ENCODE measurements at regions not wholly inside any gene's neighbourhood (a gene's known extent, or its start where the extent isn't known, plus 50 kb on each side); places are given as distances from the start of the nearest gene placed in this dataset.

DNA sequence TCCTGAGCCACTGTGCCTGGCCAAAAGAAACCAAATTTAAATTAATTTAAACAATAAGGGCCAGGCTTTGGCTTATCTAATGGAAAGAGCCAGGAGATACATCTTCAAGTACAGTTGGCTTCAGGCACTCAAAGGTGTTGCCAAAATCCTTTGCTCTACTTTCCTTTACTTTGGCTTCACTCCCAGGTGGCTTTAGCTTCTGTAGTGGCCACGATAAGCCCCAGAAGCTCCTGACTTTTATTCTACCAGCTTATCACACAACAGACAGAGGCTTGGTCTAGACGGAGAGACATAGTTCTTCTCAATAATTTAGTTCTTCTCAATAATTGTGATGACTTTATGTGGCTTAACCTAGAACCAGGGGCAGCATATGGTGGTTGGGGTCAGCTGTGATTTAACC lies 211.2 kb upstream of the LNX1 start (continued):
- TF ChIP-seq, protein P1, sequence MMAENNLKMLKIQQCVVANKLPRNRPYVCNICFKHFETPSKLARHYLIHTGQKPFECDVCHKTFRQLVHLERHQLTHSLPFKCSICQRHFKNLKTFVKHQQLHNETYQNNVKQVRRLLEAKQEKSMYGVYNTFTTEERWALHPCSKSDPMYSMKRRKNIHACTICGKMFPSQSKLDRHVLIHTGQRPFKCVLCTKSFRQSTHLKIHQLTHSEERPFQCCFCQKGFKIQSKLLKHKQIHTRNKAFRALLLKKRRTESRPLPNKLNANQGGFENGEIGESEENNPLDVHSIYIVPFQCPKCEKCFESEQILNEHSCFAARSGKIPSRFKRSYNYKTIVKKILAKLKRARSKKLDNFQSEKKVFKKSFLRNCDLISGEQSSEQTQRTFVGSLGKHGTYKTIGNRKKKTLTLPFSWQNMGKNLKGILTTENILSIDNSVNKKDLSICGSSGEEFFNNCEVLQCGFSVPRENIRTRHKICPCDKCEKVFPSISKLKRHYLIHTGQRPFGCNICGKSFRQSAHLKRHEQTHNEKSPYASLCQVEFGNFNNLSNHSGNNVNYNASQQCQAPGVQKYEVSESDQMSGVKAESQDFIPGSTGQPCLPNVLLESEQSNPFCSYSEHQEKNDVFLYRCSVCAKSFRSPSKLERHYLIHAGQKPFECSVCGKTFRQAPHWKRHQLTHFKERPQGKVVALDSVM (CRISPR knock-in tag; IDR thresholded peaks at IDR 0.05), result no peak
- TF ChIP-seq, protein P2, sequence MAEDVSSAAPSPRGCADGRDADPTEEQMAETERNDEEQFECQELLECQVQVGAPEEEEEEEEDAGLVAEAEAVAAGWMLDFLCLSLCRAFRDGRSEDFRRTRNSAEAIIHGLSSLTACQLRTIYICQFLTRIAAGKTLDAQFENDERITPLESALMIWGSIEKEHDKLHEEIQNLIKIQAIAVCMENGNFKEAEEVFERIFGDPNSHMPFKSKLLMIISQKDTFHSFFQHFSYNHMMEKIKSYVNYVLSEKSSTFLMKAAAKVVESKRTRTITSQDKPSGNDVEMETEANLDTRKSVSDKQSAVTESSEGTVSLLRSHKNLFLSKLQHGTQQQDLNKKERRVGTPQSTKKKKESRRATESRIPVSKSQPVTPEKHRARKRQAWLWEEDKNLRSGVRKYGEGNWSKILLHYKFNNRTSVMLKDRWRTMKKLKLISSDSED (CRISPR knock-in tag; IDR thresholded peaks at IDR 0.05), result no peak
- no peak for TF ChIP-seq NAIF1 (CRISPR knock-in tag; IDR thresholded peaks at IDR 0.05; ENCODE audit: borderline replicate concordance)
- no peak for TF ChIP-seq ETV5 (CRISPR knock-in tag; IDR thresholded peaks at IDR 0.05; ENCODE audit: borderline replicate concordance)
- TF ChIP-seq IKZF1 (IDR thresholded peaks at IDR 0.05), result no peak
- no peak for TF ChIP-seq GATA4 (IDR thresholded peaks at IDR 0.05; ENCODE audit: borderline replicate concordance, low read depth)
- TF ChIP-seq NFATC3 (CRISPR knock-in tag; IDR thresholded peaks at IDR 0.05), result no peak
- TF ChIP-seq, protein P3, sequence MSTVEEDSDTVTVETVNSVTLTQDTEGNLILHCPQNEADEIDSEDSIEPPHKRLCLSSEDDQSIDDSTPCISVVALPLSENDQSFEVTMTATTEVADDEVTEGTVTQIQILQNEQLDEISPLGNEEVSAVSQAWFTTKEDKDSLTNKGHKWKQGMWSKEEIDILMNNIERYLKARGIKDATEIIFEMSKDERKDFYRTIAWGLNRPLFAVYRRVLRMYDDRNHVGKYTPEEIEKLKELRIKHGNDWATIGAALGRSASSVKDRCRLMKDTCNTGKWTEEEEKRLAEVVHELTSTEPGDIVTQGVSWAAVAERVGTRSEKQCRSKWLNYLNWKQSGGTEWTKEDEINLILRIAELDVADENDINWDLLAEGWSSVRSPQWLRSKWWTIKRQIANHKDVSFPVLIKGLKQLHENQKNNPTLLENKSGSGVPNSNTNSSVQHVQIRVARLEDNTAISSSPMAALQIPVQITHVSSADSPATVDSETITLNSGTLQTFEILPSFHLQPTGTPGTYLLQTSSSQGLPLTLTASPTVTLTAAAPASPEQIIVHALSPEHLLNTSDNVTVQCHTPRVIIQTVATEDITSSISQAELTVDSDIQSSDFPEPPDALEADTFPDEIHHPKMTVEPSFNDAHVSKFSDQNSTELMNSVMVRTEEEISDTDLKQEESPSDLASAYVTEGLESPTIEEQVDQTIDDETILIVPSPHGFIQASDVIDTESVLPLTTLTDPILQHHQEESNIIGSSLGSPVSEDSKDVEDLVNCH (CRISPR knock-in tag; IDR thresholded peaks at IDR 0.05), result no peak
- TF ChIP-seq CCDC6 (CRISPR knock-in tag; IDR thresholded peaks at IDR 0.05), result no peak
- TF ChIP-seq ASH2L (IDR thresholded peaks at IDR 0.05; ENCODE audit: insufficient read length, low read depth, low read length), result no peak
